ENCODE measurements at regions not wholly inside any gene's neighbourhood (a gene's known extent, or its start where the extent isn't known, plus 50 kb on each side); places are given as distances from the start of the nearest gene placed in this dataset.

GRCh38 chr5:63145167-63145566 lies 566.5 kb downstream of the LRRC70 start (continued):
- no peak for TF ChIP-seq THRA (IDR thresholded peaks at IDR 0.05)
- TF ChIP-seq BCOR (IDR thresholded peaks at IDR 0.05), result no peak
- TF ChIP-seq ARID2 (IDR thresholded peaks at IDR 0.05), result no peak
- TF ChIP-seq USF2 (CRISPR knock-in tag; IDR thresholded peaks at IDR 0.05), result no peak
- TF ChIP-seq POLR2G (IDR thresholded peaks at IDR 0.05; ENCODE audit: low read depth, low read length), result no peak

- H3K27me3 ChIP-seq (ENCODE audit: control insufficient read depth in 2 of 2, insufficient read depth in 2 of 2, low read length in 2 of 2), result no peaks in the 10 kb centered on the region
- no peak for TF ChIP-seq NR0B1 (IDR thresholded peaks at IDR 0.05; ENCODE audit: partially characterized antibody)
- H4K20me1 ChIP-seq (replicated peaks; ENCODE audit: control insufficient read depth, insufficient read depth, low read length), result no peaks in the 10 kb centered on the region
- DNase-seq (ENCODE audit: extremely low read depth in 1 of 4, low spot score in 3 of 4), result no peak
- H3K4me3 ChIP-seq, result no peak overlapping the region
- intact Hi-C loops (cut with micrococcal nuclease) (no loop called here), in situ Hi-C loops (cut with MboI) (no loop called here)
- H2AFZ ChIP-seq (ENCODE audit: low read depth, low read length), result no peak overlapping the region
- ATAC-seq, result no peak
- no peaks in the 10 kb centered on the region for H3K9me1 ChIP-seq (ENCODE audit: control insufficient read depth, insufficient read depth, low read length)
- ChIA-PET POLR2A (no interaction called here), CTCF (ENCODE audit: low intra/inter-chr PET ratio) (no interaction called here)
- no peak overlapping the region for H3K9ac ChIP-seq (ENCODE audit: insufficient read depth in 1 of 2, low read depth in 2 of 2, low read length in 2 of 2)
- no peak overlapping the region for H3K4me2 ChIP-seq (ENCODE audit: insufficient read depth, low read length)
- H3K27ac ChIP-seq (ENCODE audit: extremely low read depth, low read depth, low read length), result no peak overlapping the region
- H3K36me3 ChIP-seq (ENCODE audit: control insufficient read depth, insufficient read depth, low read length), result no peaks in the 10 kb centered on the region
- H3K9me3 ChIP-seq (replicated peaks; ENCODE audit: control insufficient read depth, insufficient read depth, low read depth, low read length), result no peaks in the 10 kb centered on the region
- FAIRE-seq, result no peak
- no peaks in the 10 kb centered on the region for H3K4me1 ChIP-seq (replicated peaks in 1 of 2; ENCODE audit: control insufficient read depth in 2 of 2, insufficient read depth in 2 of 2, low read length in 2 of 2)
- BruUV-seq (replicated peaks), result no TSS peak
- H3K79me2 ChIP-seq (ENCODE audit: control insufficient read depth, insufficient read depth, low read length), result no peaks in the 10 kb centered on the region
These were observed 563.0 kb downstream of the LRRC70 start for GRCh38 chr5:63141591-63141990.

All from K562 (cell line).